ENCODE measurements at regions not wholly inside any gene's neighbourhood (a gene's known extent, or its start where the extent isn't known, plus 50 kb on each side); places are given as distances from the start of the nearest gene placed in this dataset.

GRCh38 chr2:239869272-239870155 is 155.6 kb downstream of the NDUFA10 start:
- no peak for TF ChIP-seq CTCF (IDR thresholded peaks at IDR 0.05; ENCODE audit: low read length)
- no peak for TF ChIP-seq EZH2 (IDR thresholded peaks at IDR 0.05; ENCODE audit: borderline replicate concordance, low read length)

All from OCI-LY1 (cell line).